IMR-90 (cell line): ENCODE measurements at regions not wholly inside any gene's neighbourhood (a gene's known extent, or its start where the extent isn't known, plus 50 kb on each side); places are given as distances from the start of the nearest gene placed in this dataset.

Source experiments
- ATAC-seq: fragments of 200-7000 bp; cut with Tn5 transposase; 2 replicates; pipeline ENCODE4 v1.9.1; 2020; ENCODE audit warnings: low read depth, mild to moderate bottlenecking, moderate library complexity
- BruUV-seq: library from RNA; stranded (reverse); fragments of 400-500 nt; replicated peaks from 2 replicates; lab custom pipeline; 2021; lab: Mats Ljungman, UMichigan
- CTCF ChIA-PET: fragments of 300-600 bp; formaldehyde crosslinking; extraction: SDS; loops from one replicate; lab custom pipeline; 2021; ENCODE audit warnings: antibody characterized with exemption; lab: Yijun Ruan, JAX
- POLR2A ChIA-PET: fragments of 300-600 bp; sonication (Branson Sonifier 250); formaldehyde crosslinking; loops from one replicate; lab custom pipeline; 2022; ENCODE audit warnings: antibody characterized with exemption; ENCODE audit not compliant: unreplicated experiment; lab: Charles Lee
- DNase-seq: peaks from one replicate; pipeline ENCODE4 v3.0.0; 2013
- H2AFZ ChIP-seq: replicated peaks from 2 replicates; pipeline ENCODE3; 2013; ENCODE audit warnings: low read length, mild to moderate bottlenecking; ENCODE audit not compliant: poor library complexity
- H2AK5ac ChIP-seq: 2 replicates; pipeline ENCODE4 v1.6.1; 2013; ENCODE audit warnings: low read depth, low read length, inconsistent platforms
- H2AK9ac ChIP-seq: replicated peaks from 2 replicates; pipeline ENCODE3; 2013; ENCODE audit warnings: mild to moderate bottlenecking, low read depth, low read length, moderate library complexity; ENCODE audit not compliant: poor library complexity
- H2BK120ac ChIP-seq: 2 replicates; pipeline ENCODE4 v1.6.1; 2013; ENCODE audit warnings: low read depth, low read length, inconsistent platforms
- H2BK15ac ChIP-seq: 3 replicates; pipeline ENCODE4 v1.6.1; 2013; ENCODE audit warnings: low read depth, low read length, inconsistent platforms
- H2BK20ac ChIP-seq: 2 replicates; pipeline ENCODE4 v1.6.1; 2013; ENCODE audit warnings: low read depth, mild to moderate bottlenecking, inconsistent platforms, low read length, moderate library complexity
- H2BK5ac ChIP-seq: 2 replicates; pipeline ENCODE4 v1.6.1; 2013; ENCODE audit warnings: mild to moderate bottlenecking, low read depth, low read length, inconsistent platforms; ENCODE audit not compliant: poor library complexity, severe bottlenecking
- H3K14ac ChIP-seq: replicated peaks from 2 replicates; pipeline ENCODE4 v1.6.1; 2013; ENCODE audit warnings: low read depth, low read length, inconsistent platforms
- H3K18ac ChIP-seq: 2 replicates; pipeline ENCODE4 v1.6.1; 2013; ENCODE audit warnings: low read depth, low read length, control low read depth
- H3K23ac ChIP-seq: 2 replicates; pipeline ENCODE4 v1.6.1; 2013; ENCODE audit warnings: low read depth, low read length, inconsistent platforms
- H3K27ac ChIP-seq: 2 replicates; pipeline ENCODE4 v1.5.1; 2013; ENCODE audit warnings: mild to moderate bottlenecking, control low read depth, low read length; ENCODE audit not compliant: insufficient read depth
- H3K27me3 ChIP-seq: 2 replicates; pipeline ENCODE4 v1.6.1; 2013; ENCODE audit warnings: low read length; ENCODE audit not compliant: control insufficient read depth, insufficient read depth
- H3K36me3 ChIP-seq: 2 replicates; pipeline ENCODE4 v1.6.1; 2013; ENCODE audit warnings: low read length, mixed read lengths; ENCODE audit not compliant: control insufficient read depth, insufficient read depth
- H3K4ac ChIP-seq: 2 replicates; pipeline ENCODE4 v1.6.1; 2013; ENCODE audit warnings: low read depth, low read length, inconsistent platforms
- H3K4me1 ChIP-seq: 2 replicates; pipeline ENCODE4 v1.6.1; 2013; ENCODE audit warnings: low read length, mixed read lengths; ENCODE audit not compliant: control insufficient read depth, insufficient read depth
- H3K4me2 ChIP-seq: 2 replicates; pipeline ENCODE4 v1.6.1; 2013; ENCODE audit warnings: low read depth, mild to moderate bottlenecking, control low read depth, low read length, moderate library complexity
- H3K4me3 ChIP-seq: 2 replicates; pipeline ENCODE4 v1.5.1; 2013; ENCODE audit warnings: low read depth, mild to moderate bottlenecking, control low read depth, low read length, moderate library complexity; ENCODE audit not compliant: insufficient read depth
- H3K56ac ChIP-seq: 2 replicates; pipeline ENCODE4 v1.6.1; 2013; ENCODE audit warnings: low read length, inconsistent platforms; ENCODE audit not compliant: insufficient read depth; ENCODE audit errors: extremely low read depth
- H3K79me1 ChIP-seq, 2 experiments: 2 replicates each; pipeline ENCODE4 v1.6.1; 2013; ENCODE audit warnings: low read length in 2 of 2, inconsistent platforms in 1 of 2, low read depth in 1 of 2
- H3K9ac ChIP-seq: 2 replicates; pipeline ENCODE4 v1.6.1; 2013; ENCODE audit warnings: low read depth, low read length, control low read depth
- H3K9me1 ChIP-seq: 2 replicates; pipeline ENCODE4 v1.6.1; 2013; ENCODE audit warnings: low read length, inconsistent platforms; ENCODE audit not compliant: insufficient read depth
- H3K9me3 ChIP-seq: 2 replicates; pipeline ENCODE4 v1.6.1; 2013; ENCODE audit warnings: low read length; ENCODE audit not compliant: control insufficient read depth, insufficient read depth
- H4K20me1 ChIP-seq: 2 replicates; pipeline ENCODE4 v1.6.1; 2013; ENCODE audit warnings: low read length, inconsistent platforms; ENCODE audit not compliant: insufficient read depth
- H4K5ac ChIP-seq: 2 replicates; pipeline ENCODE4 v1.6.1; 2013; ENCODE audit warnings: mild to moderate bottlenecking, low read depth, low read length, control low read depth
- H4K8ac ChIP-seq, 2 experiments: 2 replicates each; pipeline ENCODE4 v1.6.1; 2013; ENCODE audit warnings: low read depth in 2 of 2, low read length in 2 of 2, control low read depth in 1 of 2, inconsistent platforms in 1 of 2
- H4K91ac ChIP-seq: 2 replicates; pipeline ENCODE4 v1.6.1; 2013; ENCODE audit warnings: low read depth, low read length, inconsistent platforms; ENCODE audit not compliant: insufficient read depth
- BHLHE40 ChIP-seq: fragments of 150-350 bp; IDR thresholded peaks from 2 replicates; pipeline ENCODE4 v1.6.1; 2016; ENCODE audit warnings: mild to moderate bottlenecking, low read depth, low read length
- CEBPB ChIP-seq: IDR thresholded peaks from 2 replicates; pipeline ENCODE4 v1.6.1; 2012; ENCODE audit warnings: low read depth, low read length, improper control_type of control experiment
- CHD1 ChIP-seq: IDR thresholded peaks from 2 replicates; pipeline ENCODE4 v1.6.1; 2012; ENCODE audit warnings: low read depth, low read length, improper control_type of control experiment
- FOS ChIP-seq: fragments of 150-350 bp; IDR thresholded peaks from 2 replicates; pipeline ENCODE4 v1.6.1; 2016; ENCODE audit warnings: low read depth, low read length
- MAFK ChIP-seq: IDR thresholded peaks from 2 replicates; pipeline ENCODE4 v1.6.1; 2012; ENCODE audit warnings: low read depth, low read length, improper control_type of control experiment
- MAZ ChIP-seq: IDR thresholded peaks from 2 replicates; pipeline ENCODE4 v1.6.1; 2012; ENCODE audit warnings: low read depth, mild to moderate bottlenecking, low read length, improper control_type of control experiment, moderate library complexity, borderline replicate concordance
- MXI1 ChIP-seq: IDR thresholded peaks from 2 replicates; pipeline ENCODE4 v1.6.1; 2012; ENCODE audit warnings: low read depth, mild to moderate bottlenecking, low read length, moderate library complexity, borderline replicate concordance
- NFE2L2 ChIP-seq: fragments of 150-350 bp; IDR thresholded peaks from 2 replicates; pipeline ENCODE4 v1.6.1; 2016; ENCODE audit warnings: low read depth, mild to moderate bottlenecking, low read length
- POLR2A ChIP-seq: IDR thresholded peaks from 2 replicates; pipeline ENCODE4 v1.6.1; 2012; ENCODE audit warnings: mild to moderate bottlenecking, low read depth, low read length
- RAD21 ChIP-seq: IDR thresholded peaks from 2 replicates; pipeline ENCODE4 v1.6.1; 2012; ENCODE audit warnings: low read length, improper control_type of control experiment
- RCOR1 ChIP-seq: IDR thresholded peaks from 2 replicates; pipeline ENCODE4 v1.6.1; 2012; ENCODE audit warnings: mild to moderate bottlenecking, low read length, improper control_type of control experiment; ENCODE audit not compliant: insufficient replicate concordance
- RFX5 ChIP-seq: IDR thresholded peaks from 2 replicates; pipeline ENCODE4 v1.8.0; 2012; ENCODE audit warnings: low read depth, mild to moderate bottlenecking, low read length, moderate library complexity
- SMC3 ChIP-seq: fragments of 150-350 bp; IDR thresholded peaks from 2 replicates; pipeline ENCODE4 v1.6.1; 2016; ENCODE audit warnings: low read depth, mild to moderate bottlenecking, antibody characterized with exemption, low read length, moderate library complexity
- WGBS, 2 experiments: methylation state at CpG; one replicate each; pipeline versions ENCODE4 v1.1.5 to v1.1.7; 2013; ENCODE audit warnings: missing lambda C conversion rate in 2 of 2; ENCODE audit not compliant: insufficient read length in 1 of 2; ENCODE audit errors: extremely low coverage in 2 of 2; 5-methylcytosine and 5-hydroxymethylcytosine counted together
- dilution Hi-C: fragments of 300-500 bp; cut with HindIII; formaldehyde crosslinking; loops from one replicate; pipeline ENCODE4 v1.14.3; 2018; ENCODE audit warnings: low sequenced_read_pairs; ENCODE audit not compliant: unreplicated experiment
- in situ Hi-C: fragments of 300-500 bp; cut with MboI; formaldehyde crosslinking; loops from 3 replicates; pipeline ENCODE4 v1.14.3; 2019; ENCODE audit warnings: low sequenced_read_pairs, inconsistent platforms, mixed read lengths
- intact Hi-C: fragments of 100-400 bp; cut with micrococcal nuclease; formaldehyde crosslinking; loops from 2 replicates; pipeline ENCODE4 v1.10.0; 2022
- TF ChIP-seq, protein P1 (sequence below): conservative IDR thresholded peaks from 2 replicates; pipeline ENCODE4 v1.5.1; 2012; ENCODE audit warnings: mild to moderate bottlenecking, low read depth, low read length, improper control_type of control experiment
- TF ChIP-seq, protein P2 (sequence below): fragments of 150-350 bp; IDR thresholded peaks from 2 replicates; pipeline ENCODE4 v1.6.1; 2017; ENCODE audit warnings: mild to moderate bottlenecking, antibody characterized with exemption, low read length, low read depth
- TF ChIP-seq, protein P3 (sequence below): fragments of 150-350 bp; IDR thresholded peaks from 2 replicates; pipeline ENCODE4 v1.6.1; 2016; ENCODE audit warnings: low read depth, mild to moderate bottlenecking, low read length, moderate library complexity, borderline replicate concordance

DNA sequence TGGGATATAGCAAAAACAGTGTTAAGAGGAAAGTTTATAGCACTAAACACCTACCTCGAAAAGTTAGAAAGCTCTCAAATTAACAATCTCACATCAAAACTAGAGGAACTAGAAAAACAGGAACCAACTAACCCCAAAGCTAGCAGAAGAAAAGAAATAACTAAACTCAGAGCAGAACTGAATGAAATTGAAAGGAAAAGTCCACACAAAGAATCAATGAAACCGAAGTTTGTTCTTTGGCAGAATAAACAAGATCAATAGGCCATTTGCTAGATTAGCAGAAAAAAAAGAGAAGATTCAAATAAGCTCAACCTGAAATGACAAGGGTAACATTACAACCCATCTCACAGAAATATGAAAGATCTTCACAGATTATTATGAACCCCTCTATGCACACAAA lies 234.8 kb upstream of the ISL1 start:
- no peak overlapping the region for H3K4me3 ChIP-seq
- TF ChIP-seq RFX5 (no peak), FOS (no peak), SMC3 (no peak), RAD21 (no peak), BHLHE40 (no peak), MAFK (no peak), RCOR1 (no peak), CEBPB (no peak), MXI1 (no peak), NFE2L2 (no peak), POLR2A (no peak), CHD1 (no peak), MAZ (no peak)
- TF ChIP-seq, protein P1, sequence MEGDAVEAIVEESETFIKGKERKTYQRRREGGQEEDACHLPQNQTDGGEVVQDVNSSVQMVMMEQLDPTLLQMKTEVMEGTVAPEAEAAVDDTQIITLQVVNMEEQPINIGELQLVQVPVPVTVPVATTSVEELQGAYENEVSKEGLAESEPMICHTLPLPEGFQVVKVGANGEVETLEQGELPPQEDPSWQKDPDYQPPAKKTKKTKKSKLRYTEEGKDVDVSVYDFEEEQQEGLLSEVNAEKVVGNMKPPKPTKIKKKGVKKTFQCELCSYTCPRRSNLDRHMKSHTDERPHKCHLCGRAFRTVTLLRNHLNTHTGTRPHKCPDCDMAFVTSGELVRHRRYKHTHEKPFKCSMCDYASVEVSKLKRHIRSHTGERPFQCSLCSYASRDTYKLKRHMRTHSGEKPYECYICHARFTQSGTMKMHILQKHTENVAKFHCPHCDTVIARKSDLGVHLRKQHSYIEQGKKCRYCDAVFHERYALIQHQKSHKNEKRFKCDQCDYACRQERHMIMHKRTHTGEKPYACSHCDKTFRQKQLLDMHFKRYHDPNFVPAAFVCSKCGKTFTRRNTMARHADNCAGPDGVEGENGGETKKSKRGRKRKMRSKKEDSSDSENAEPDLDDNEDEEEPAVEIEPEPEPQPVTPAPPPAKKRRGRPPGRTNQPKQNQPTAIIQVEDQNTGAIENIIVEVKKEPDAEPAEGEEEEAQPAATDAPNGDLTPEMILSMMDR: no peak
- TF ChIP-seq, protein P2, sequence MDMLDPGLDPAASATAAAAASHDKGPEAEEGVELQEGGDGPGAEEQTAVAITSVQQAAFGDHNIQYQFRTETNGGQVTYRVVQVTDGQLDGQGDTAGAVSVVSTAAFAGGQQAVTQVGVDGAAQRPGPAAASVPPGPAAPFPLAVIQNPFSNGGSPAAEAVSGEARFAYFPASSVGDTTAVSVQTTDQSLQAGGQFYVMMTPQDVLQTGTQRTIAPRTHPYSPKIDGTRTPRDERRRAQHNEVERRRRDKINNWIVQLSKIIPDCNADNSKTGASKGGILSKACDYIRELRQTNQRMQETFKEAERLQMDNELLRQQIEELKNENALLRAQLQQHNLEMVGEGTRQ: no peak
- TF ChIP-seq, protein P3, sequence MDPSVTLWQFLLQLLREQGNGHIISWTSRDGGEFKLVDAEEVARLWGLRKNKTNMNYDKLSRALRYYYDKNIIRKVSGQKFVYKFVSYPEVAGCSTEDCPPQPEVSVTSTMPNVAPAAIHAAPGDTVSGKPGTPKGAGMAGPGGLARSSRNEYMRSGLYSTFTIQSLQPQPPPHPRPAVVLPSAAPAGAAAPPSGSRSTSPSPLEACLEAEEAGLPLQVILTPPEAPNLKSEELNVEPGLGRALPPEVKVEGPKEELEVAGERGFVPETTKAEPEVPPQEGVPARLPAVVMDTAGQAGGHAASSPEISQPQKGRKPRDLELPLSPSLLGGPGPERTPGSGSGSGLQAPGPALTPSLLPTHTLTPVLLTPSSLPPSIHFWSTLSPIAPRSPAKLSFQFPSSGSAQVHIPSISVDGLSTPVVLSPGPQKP: no peak
- H2AFZ ChIP-seq: no peak overlapping the region
- no peaks in the 10 kb centered on the region for H3K27me3 ChIP-seq
- H4K8ac ChIP-seq: no peak overlapping the region
- H3K23ac ChIP-seq: no peak overlapping the region
- no TSS peak for BruUV-seq
- no peak for ATAC-seq
- dilution Hi-C loops (no loop called here), in situ Hi-C loops (no loop called here), intact Hi-C loops (no loop called here)
- no peak overlapping the region for H3K4ac ChIP-seq
- no peak overlapping the region for H2BK15ac ChIP-seq
- DNase-seq: no peak
- H3K18ac ChIP-seq: no peak overlapping the region
- H4K91ac ChIP-seq: no peak overlapping the region
- no peak overlapping the region for H2AK5ac ChIP-seq
- H3K9ac ChIP-seq: no peak overlapping the region
- H3K9me3 ChIP-seq: peaks cover 2% of the 10 kb centered on the region; the same call in 1 of the 2 replicates
- H2BK120ac ChIP-seq: no peak overlapping the region
- no peaks in the 10 kb centered on the region for H4K20me1 ChIP-seq
- no peaks in the 10 kb centered on the region for H3K4me1 ChIP-seq
- ChIA-PET CTCF (no interaction called here), POLR2A (no interaction called here)
- no peaks in the 10 kb centered on the region for H3K9me1 ChIP-seq
- no peaks in the 10 kb centered on the region for H3K79me1 ChIP-seq
- no peaks in the 10 kb centered on the region for H3K36me3 ChIP-seq
- H3K27ac ChIP-seq: no peak overlapping the region
- no peak overlapping the region for H3K56ac ChIP-seq
- no peak overlapping the region for H3K14ac ChIP-seq
- H3K4me2 ChIP-seq: no peak overlapping the region
- no peak overlapping the region for H2BK20ac ChIP-seq
- H2BK5ac ChIP-seq: no peak overlapping the region
- H4K5ac ChIP-seq: no peak overlapping the region
- H2AK9ac ChIP-seq: no peak overlapping the region
- no CpG with 5 or more reads among the region's 2 CpGs for WGBS, 2 experiments
